SK-N-SH treated with all-trans-retinoic acid at 6 μM for 48 hours (cell line): ENCODE measurements at regions not wholly inside any gene's neighbourhood (a gene's known extent, or its start where the extent isn't known, plus 50 kb on each side); places are given as distances from the start of the nearest gene placed in this dataset.

Experiments
- ATAC-seq: fragments of 200-7000 bp; cut with Tn5 transposase; 3 replicates; pipeline ENCODE4 v1.9.1; 2020; ENCODE audit warnings: mild to moderate bottlenecking, moderate library complexity
- ARNTL ChIP-seq: fragments of 450-650 bp; formaldehyde crosslinking; IDR thresholded peaks from 2 replicates; pipeline ENCODE4 v1.5.0; 2020; ENCODE audit warnings: low read depth, mild to moderate bottlenecking, moderate library complexity, borderline replicate concordance
- CSDC2 ChIP-seq: fragments of 250-450 bp; sonication (Bioruptor Pico); IDR thresholded peaks from 2 replicates; pipeline ENCODE4 v1.5.0; 2020; ENCODE audit warnings: mild to moderate bottlenecking, moderate library complexity
- ESRRG ChIP-seq: fragments of 250-450 bp; sonication (Bioruptor Pico); IDR thresholded peaks from 2 replicates; pipeline ENCODE4 v1.6.1; 2021; ENCODE audit warnings: mild to moderate bottlenecking
- GLIS3 ChIP-seq: fragments of 250-450 bp; sonication (Bioruptor Pico); IDR thresholded peaks from 2 replicates; pipeline ENCODE4 v1.5.0; 2020; ENCODE audit warnings: mild to moderate bottlenecking, moderate library complexity
- ISL1 ChIP-seq: fragments of 250-450 bp; sonication (Bioruptor Pico); IDR thresholded peaks from 2 replicates; pipeline ENCODE4 v2.1.2; 2022; ENCODE audit warnings: mild to moderate bottlenecking, moderate library complexity
- OSR1 ChIP-seq: fragments of 250-450 bp; sonication (Bioruptor Pico); IDR thresholded peaks from 2 replicates; pipeline ENCODE4 v1.8.0; 2022; ENCODE audit warnings: moderate library complexity, mild to moderate bottlenecking, inconsistent platforms
- POU6F1 ChIP-seq: fragments of 250-450 bp; sonication (Bioruptor Pico); IDR thresholded peaks from 2 replicates; pipeline ENCODE4 v1.8.0; 2021; ENCODE audit warnings: low read depth, mild to moderate bottlenecking, moderate library complexity, borderline replicate concordance
- PPARA ChIP-seq: fragments of 250-450 bp; sonication (Bioruptor Pico); IDR thresholded peaks from 2 replicates; pipeline ENCODE4 v1.5.0; 2020; ENCODE audit warnings: mild to moderate bottlenecking, borderline replicate concordance
- RARB ChIP-seq: fragments of 250-450 bp; sonication (Bioruptor Pico); IDR thresholded peaks from 2 replicates; pipeline ENCODE4 v1.8.0; 2021; ENCODE audit warnings: mild to moderate bottlenecking, moderate library complexity
- SNAI2 ChIP-seq: fragments of 250-450 bp; sonication (Bioruptor Pico); IDR thresholded peaks from 2 replicates; pipeline ENCODE4 v1.5.0; 2020; ENCODE audit warnings: mild to moderate bottlenecking, moderate library complexity
- TCF4 ChIP-seq: fragments of 250-450 bp; sonication (Bioruptor Pico); IDR thresholded peaks from 2 replicates; pipeline ENCODE4 v1.8.0; 2021; ENCODE audit warnings: mild to moderate bottlenecking, moderate library complexity, borderline replicate concordance
- TOX ChIP-seq: fragments of 250-450 bp; sonication (Bioruptor Pico); IDR thresholded peaks from 2 replicates; pipeline ENCODE4 v1.8.0; 2021; ENCODE audit warnings: mild to moderate bottlenecking, moderate library complexity, borderline replicate concordance
- TSHZ2 ChIP-seq: fragments of 250-450 bp; sonication (Bioruptor Pico); IDR thresholded peaks from 2 replicates; pipeline ENCODE4 v1.5.0; 2020; ENCODE audit warnings: mild to moderate bottlenecking, moderate library complexity
- ZC3H10 ChIP-seq: fragments of 250-450 bp; sonication (Bioruptor Pico); IDR thresholded peaks from 2 replicates; pipeline ENCODE4 v1.5.1; 2021; ENCODE audit warnings: mild to moderate bottlenecking, moderate library complexity
- ZFP30 ChIP-seq: fragments of 450-650 bp; formaldehyde crosslinking; IDR thresholded peaks from 2 replicates; pipeline ENCODE4 v1.5.0; 2022; ENCODE audit warnings: mild to moderate bottlenecking, moderate library complexity
- ZNF565 ChIP-seq: fragments of 450-650 bp; formaldehyde crosslinking; conservative IDR thresholded peaks from 2 replicates; pipeline ENCODE4 v1.5.0; 2020; ENCODE audit warnings: low read depth, mild to moderate bottlenecking, moderate library complexity
- ZNF70 ChIP-seq: fragments of 450-650 bp; formaldehyde crosslinking; IDR thresholded peaks from 2 replicates; pipeline ENCODE4 v1.5.0; 2020; ENCODE audit warnings: mild to moderate bottlenecking, moderate library complexity
- ZNF8 ChIP-seq: fragments of 450-650 bp; formaldehyde crosslinking; IDR thresholded peaks from 2 replicates; pipeline ENCODE4 v1.5.0; 2020; ENCODE audit warnings: mild to moderate bottlenecking, moderate library complexity
- TF ChIP-seq, protein P1 (sequence below): fragments of 250-450 bp; sonication (Bioruptor Pico); IDR thresholded peaks from 2 replicates; pipeline ENCODE4 v1.8.0; 2020; ENCODE audit warnings: mild to moderate bottlenecking, moderate library complexity, borderline replicate concordance
- TF ChIP-seq, protein P2 (sequence below): fragments of 250-450 bp; sonication (Bioruptor Pico); IDR thresholded peaks from 2 replicates; pipeline ENCODE4 v1.5.1; 2020; ENCODE audit warnings: low read depth, mild to moderate bottlenecking, moderate library complexity
- TF ChIP-seq, protein P3 (sequence below): fragments of 250-450 bp; sonication (Bioruptor Pico); IDR thresholded peaks from 2 replicates; pipeline ENCODE4 v1.5.1; 2021; ENCODE audit warnings: mild to moderate bottlenecking, moderate library complexity

- ATAC-seq, result no peak
- TF ChIP-seq, protein P1, sequence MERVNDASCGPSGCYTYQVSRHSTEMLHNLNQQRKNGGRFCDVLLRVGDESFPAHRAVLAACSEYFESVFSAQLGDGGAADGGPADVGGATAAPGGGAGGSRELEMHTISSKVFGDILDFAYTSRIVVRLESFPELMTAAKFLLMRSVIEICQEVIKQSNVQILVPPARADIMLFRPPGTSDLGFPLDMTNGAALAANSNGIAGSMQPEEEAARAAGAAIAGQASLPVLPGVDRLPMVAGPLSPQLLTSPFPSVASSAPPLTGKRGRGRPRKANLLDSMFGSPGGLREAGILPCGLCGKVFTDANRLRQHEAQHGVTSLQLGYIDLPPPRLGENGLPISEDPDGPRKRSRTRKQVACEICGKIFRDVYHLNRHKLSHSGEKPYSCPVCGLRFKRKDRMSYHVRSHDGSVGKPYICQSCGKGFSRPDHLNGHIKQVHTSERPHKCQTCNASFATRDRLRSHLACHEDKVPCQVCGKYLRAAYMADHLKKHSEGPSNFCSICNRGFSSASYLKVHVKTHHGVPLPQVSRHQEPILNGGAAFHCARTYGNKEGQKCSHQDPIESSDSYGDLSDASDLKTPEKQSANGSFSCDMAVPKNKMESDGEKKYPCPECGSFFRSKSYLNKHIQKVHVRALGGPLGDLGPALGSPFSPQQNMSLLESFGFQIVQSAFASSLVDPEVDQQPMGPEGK (CRISPR knock-in tag), result no peak
- no peak for TF ChIP-seq PPARA (CRISPR knock-in tag)
- no peak for TF ChIP-seq ESRRG (CRISPR knock-in tag)
- TF ChIP-seq TSHZ2 (CRISPR knock-in tag), result no peak
- TF ChIP-seq ZNF8, result no peak
- TF ChIP-seq OSR1 (CRISPR knock-in tag), result no peak
- no peak for TF ChIP-seq POU6F1 (CRISPR knock-in tag)
- TF ChIP-seq GLIS3, result no peak
- TF ChIP-seq, protein P2, sequence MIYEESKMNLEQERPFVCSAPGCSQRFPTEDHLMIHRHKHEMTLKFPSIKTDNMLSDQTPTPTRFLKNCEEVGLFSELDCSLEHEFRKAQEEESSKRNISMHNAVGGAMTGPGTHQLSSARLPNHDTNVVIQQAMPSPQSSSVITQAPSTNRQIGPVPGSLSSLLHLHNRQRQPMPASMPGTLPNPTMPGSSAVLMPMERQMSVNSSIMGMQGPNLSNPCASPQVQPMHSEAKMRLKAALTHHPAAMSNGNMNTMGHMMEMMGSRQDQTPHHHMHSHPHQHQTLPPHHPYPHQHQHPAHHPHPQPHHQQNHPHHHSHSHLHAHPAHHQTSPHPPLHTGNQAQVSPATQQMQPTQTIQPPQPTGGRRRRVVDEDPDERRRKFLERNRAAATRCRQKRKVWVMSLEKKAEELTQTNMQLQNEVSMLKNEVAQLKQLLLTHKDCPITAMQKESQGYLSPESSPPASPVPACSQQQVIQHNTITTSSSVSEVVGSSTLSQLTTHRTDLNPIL (CRISPR knock-in tag), result no peak
- no peak for TF ChIP-seq RARB (CRISPR knock-in tag)
- no peak for TF ChIP-seq ZNF70 (CRISPR knock-in tag)
- no peak for TF ChIP-seq SNAI2
These were observed 91.0 kb upstream of the SHISAL1 start for GRCh38 chr22:44403602-44404329.

- TF ChIP-seq TOX (CRISPR knock-in tag) (no peak), SNAI2 (no peak), ZC3H10 (no peak), OSR1 (CRISPR knock-in tag) (no peak), PPARA (CRISPR knock-in tag) (no peak), ZNF70 (CRISPR knock-in tag) (no peak), ISL1 (CRISPR knock-in tag) (no peak), ZFP30 (CRISPR knock-in tag) (no peak), ZNF8 (no peak)
- TF ChIP-seq, protein P2 (CRISPR knock-in tag), result no peak
- TF ChIP-seq, all 23 proteins: peak for 0
- ATAC-seq, result no peak
These were observed 90.4 kb upstream of the SHISAL1 start for GRCh38 chr22:44403166-44403565.

- no peak for ATAC-seq
- TF ChIP-seq ZNF565 (CRISPR knock-in tag) (no peak), ISL1 (CRISPR knock-in tag) (no peak), ESRRG (CRISPR knock-in tag) (no peak), ZNF70 (CRISPR knock-in tag) (no peak), ZNF8 (no peak), CSDC2 (CRISPR knock-in tag) (no peak), ARNTL (CRISPR knock-in tag) (no peak), TCF4 (CRISPR knock-in tag) (no peak), PPARA (CRISPR knock-in tag) (no peak)
- TF ChIP-seq, protein P1 (CRISPR knock-in tag), result no peak
- TF ChIP-seq, protein P3, sequence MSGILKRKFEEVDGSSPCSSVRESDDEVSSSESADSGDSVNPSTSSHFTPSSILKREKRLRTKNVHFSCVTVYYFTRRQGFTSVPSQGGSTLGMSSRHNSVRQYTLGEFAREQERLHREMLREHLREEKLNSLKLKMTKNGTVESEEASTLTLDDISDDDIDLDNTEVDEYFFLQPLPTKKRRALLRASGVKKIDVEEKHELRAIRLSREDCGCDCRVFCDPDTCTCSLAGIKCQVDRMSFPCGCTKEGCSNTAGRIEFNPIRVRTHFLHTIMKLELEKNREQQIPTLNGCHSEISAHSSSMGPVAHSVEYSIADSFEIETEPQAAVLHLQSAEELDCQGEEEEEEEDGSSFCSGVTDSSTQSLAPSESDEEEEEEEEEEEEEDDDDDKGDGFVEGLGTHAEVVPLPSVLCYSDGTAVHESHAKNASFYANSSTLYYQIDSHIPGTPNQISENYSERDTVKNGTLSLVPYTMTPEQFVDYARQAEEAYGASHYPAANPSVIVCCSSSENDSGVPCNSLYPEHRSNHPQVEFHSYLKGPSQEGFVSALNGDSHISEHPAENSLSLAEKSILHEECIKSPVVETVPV (CRISPR knock-in tag), result no peak
These were observed 89.7 kb upstream of the SHISAL1 start for GRCh38 chr22:44402196-44403111.
